ENCODE measurements at regions not wholly inside any gene's neighbourhood (a gene's known extent, or its start where the extent isn't known, plus 50 kb on each side); places are given as distances from the start of the nearest gene placed in this dataset.
"Not testable (repeated sequence)": the region's sequence is repeated elsewhere in the genome, so short reads cannot be mapped to it uniquely, and the experiment has no call there.

- DNase-seq; H3K4me3 Mint-ChIP-seq; H3K4me1 Mint-ChIP-seq; H3K27ac Mint-ChIP-seq; intact Hi-C loops (cut with micrococcal nuclease); H3K27me3 Mint-ChIP-seq; H3K36me3 Mint-ChIP-seq (ENCODE audit: low read depth); H3K9me3 Mint-ChIP-seq: not testable (repeated sequence)
Observed at GRCh38 chr21:23806966-23807548, 1800.2 kb downstream of the MRPL39 start.

GRCh38 chr21:23804866-23805265 lies 1802.4 kb downstream of the MRPL39 start:
- Mint-ChIP-seq H3K36me3 (ENCODE audit: low read depth) (no peaks in the 10 kb centered on the region), H3K27me3 (no peaks in the 10 kb centered on the region), H3K9me3 (no peaks in the 10 kb centered on the region), H3K4me3 (no peak overlapping the region), H3K27ac (no peak overlapping the region), H3K4me1 (no peaks in the 10 kb centered on the region)
- intact Hi-C loops (cut with micrococcal nuclease) = no loop called here
- no peak for DNase-seq

GRCh38 chr21:23801292-23801691 lies 1806.0 kb downstream of the MRPL39 start:
- H3K27ac Mint-ChIP-seq = no peak overlapping the region
- no peaks in the 10 kb centered on the region for H3K36me3 Mint-ChIP-seq (ENCODE audit: low read depth)
- intact Hi-C loops (cut with micrococcal nuclease) = no loop called here
- H3K4me1 Mint-ChIP-seq = no peaks in the 10 kb centered on the region
- H3K27me3 Mint-ChIP-seq = no peaks in the 10 kb centered on the region
- no peak overlapping the region for H3K4me3 Mint-ChIP-seq
- no peak for DNase-seq
- H3K9me3 Mint-ChIP-seq = no peaks in the 10 kb centered on the region

GRCh38 chr21:23799376-23799775 lies 1807.9 kb downstream of the MRPL39 start:
- Mint-ChIP-seq H3K27me3 (no peaks in the 10 kb centered on the region), H3K4me3 (no peak overlapping the region), H3K4me1 (no peaks in the 10 kb centered on the region), H3K9me3 (no peaks in the 10 kb centered on the region), H3K27ac (no peak overlapping the region), H3K36me3 (ENCODE audit: low read depth) (no peaks in the 10 kb centered on the region)
- no peak for DNase-seq
- intact Hi-C loops (cut with micrococcal nuclease) = no loop called here

GRCh38 chr21:23792300-23792699 lies 1815.0 kb downstream of the MRPL39 start:
- H3K27me3 Mint-ChIP-seq = no peaks in the 10 kb centered on the region
- H3K9me3 Mint-ChIP-seq = no peaks in the 10 kb centered on the region
- DNase-seq = no peak
- H3K27ac Mint-ChIP-seq = no peak overlapping the region
- H3K4me1 Mint-ChIP-seq = no peaks in the 10 kb centered on the region
- no peak overlapping the region for H3K4me3 Mint-ChIP-seq
- intact Hi-C loops (cut with micrococcal nuclease) = no loop called here
- H3K36me3 Mint-ChIP-seq (ENCODE audit: low read depth) = no peaks in the 10 kb centered on the region

GRCh38 chr21:23789864-23790263 lies 1817.4 kb downstream of the MRPL39 start:
- Mint-ChIP-seq H3K9me3 (no peaks in the 10 kb centered on the region), H3K27ac (no peak overlapping the region), H3K4me3 (no peak overlapping the region), H3K27me3 (no peaks in the 10 kb centered on the region), H3K4me1 (no peaks in the 10 kb centered on the region), H3K36me3 (ENCODE audit: low read depth) (no peaks in the 10 kb centered on the region)
- intact Hi-C loops (cut with micrococcal nuclease) = no loop called here
- no peak for DNase-seq

GRCh38 chr21:23780326-23780725 lies 1827.0 kb downstream of the MRPL39 start:
- Mint-ChIP-seq H3K4me3 (no peak overlapping the region), H3K4me1 (no peaks in the 10 kb centered on the region), H3K27me3 (no peaks in the 10 kb centered on the region), H3K27ac (no peak overlapping the region), H3K36me3 (ENCODE audit: low read depth) (no peaks in the 10 kb centered on the region), H3K9me3 (no peaks in the 10 kb centered on the region)
- DNase-seq = no peak
- intact Hi-C loops (cut with micrococcal nuclease) = no loop called here

GRCh38 chr21:23743821-23744220 lies 1863.5 kb downstream of the MRPL39 start:
- intact Hi-C loops (cut with micrococcal nuclease) = no loop called here
- Mint-ChIP-seq H3K4me3 (no peak overlapping the region), H3K27ac (no peak overlapping the region), H3K9me3 (peaks cover 4% of the 10 kb centered on the region), H3K36me3 (ENCODE audit: low read depth) (no peaks in the 10 kb centered on the region), H3K4me1 (no peaks in the 10 kb centered on the region), H3K27me3 (no peaks in the 10 kb centered on the region)
- no peak for DNase-seq

GRCh38 chr21:23740463-23740862 lies 1866.8 kb downstream of the MRPL39 start:
- DNase-seq = no peak
- H3K4me1 Mint-ChIP-seq = no peaks in the 10 kb centered on the region
- intact Hi-C loops (cut with micrococcal nuclease) = no loop called here
- H3K27me3 Mint-ChIP-seq = no peaks in the 10 kb centered on the region
- H3K27ac Mint-ChIP-seq = no peak overlapping the region
- H3K36me3 Mint-ChIP-seq (ENCODE audit: low read depth) = no peaks in the 10 kb centered on the region
- H3K4me3 Mint-ChIP-seq = no peak overlapping the region
- no peaks in the 10 kb centered on the region for H3K9me3 Mint-ChIP-seq

GRCh38 chr21:23732776-23733175 lies 1874.5 kb downstream of the MRPL39 start:
- Mint-ChIP-seq H3K9me3 (no peaks in the 10 kb centered on the region), H3K36me3 (ENCODE audit: low read depth) (no peaks in the 10 kb centered on the region), H3K4me3 (no peak overlapping the region), H3K4me1 (no peaks in the 10 kb centered on the region), H3K27ac (no peak overlapping the region), H3K27me3 (no peaks in the 10 kb centered on the region)
- no peak for DNase-seq
- intact Hi-C loops (cut with micrococcal nuclease) = no loop called here

- H3K4me3 Mint-ChIP-seq = no peak overlapping the region
- no peaks in the 10 kb centered on the region for H3K4me1 Mint-ChIP-seq
- H3K36me3 Mint-ChIP-seq (ENCODE audit: low read depth) = no peaks in the 10 kb centered on the region
- no peaks in the 10 kb centered on the region for H3K27me3 Mint-ChIP-seq
- intact Hi-C loops (cut with micrococcal nuclease) = no loop called here
- DNase-seq = no peak
- no peaks in the 10 kb centered on the region for H3K9me3 Mint-ChIP-seq
- no peak overlapping the region for H3K27ac Mint-ChIP-seq
Observed at GRCh38 chr21:23729331-23729730, 1878.0 kb downstream of the MRPL39 start.

GRCh38 chr21:23725576-23725975 lies 1881.7 kb downstream of the MRPL39 start:
- intact Hi-C loops (cut with micrococcal nuclease) = no loop called here
- Mint-ChIP-seq H3K4me3 (no peak overlapping the region), H3K27ac (no peak overlapping the region), H3K36me3 (ENCODE audit: low read depth) (no peaks in the 10 kb centered on the region), H3K9me3 (no peaks in the 10 kb centered on the region), H3K4me1 (no peaks in the 10 kb centered on the region), H3K27me3 (no peaks in the 10 kb centered on the region)
- no peak for DNase-seq

- Mint-ChIP-seq H3K4me1 (no peaks in the 10 kb centered on the region), H3K9me3 (no peaks in the 10 kb centered on the region), H3K4me3 (no peak overlapping the region), H3K36me3 (ENCODE audit: low read depth) (no peaks in the 10 kb centered on the region), H3K27ac (no peak overlapping the region), H3K27me3 (no peaks in the 10 kb centered on the region)
- intact Hi-C loops (cut with micrococcal nuclease) = no loop called here
- DNase-seq = no peak
Observed at GRCh38 chr21:23718446-23719285, 1888.6 kb downstream of the MRPL39 start.

- Mint-ChIP-seq H3K4me3 (no peak overlapping the region), H3K36me3 (ENCODE audit: low read depth) (no peaks in the 10 kb centered on the region), H3K4me1 (no peaks in the 10 kb centered on the region), H3K27me3 (no peaks in the 10 kb centered on the region), H3K9me3 (no peaks in the 10 kb centered on the region), H3K27ac (no peak overlapping the region)
- no peak for DNase-seq
- intact Hi-C loops (cut with micrococcal nuclease) = no loop called here
Observed at GRCh38 chr21:23712166-23712565, 1895.1 kb downstream of the MRPL39 start.

- no peak overlapping the region for H3K27ac Mint-ChIP-seq
- H3K27me3 Mint-ChIP-seq = no peaks in the 10 kb centered on the region
- no peak for DNase-seq
- no peak overlapping the region for H3K4me3 Mint-ChIP-seq
- intact Hi-C loops (cut with micrococcal nuclease) = no loop called here
- no peaks in the 10 kb centered on the region for H3K36me3 Mint-ChIP-seq (ENCODE audit: low read depth)
- no peaks in the 10 kb centered on the region for H3K9me3 Mint-ChIP-seq
- H3K4me1 Mint-ChIP-seq = no peaks in the 10 kb centered on the region
Observed at GRCh38 chr21:23706431-23706830, 1900.8 kb downstream of the MRPL39 start.

Measured in activated CD4-positive, alpha-beta T cell treated with anti-CD3 and anti-CD28 coated beads, Interleukin-2, amount 10 ng/mL, durations not matched to agents 24 days and 14 days (primary cell).